GM23338 (cell line): ENCODE measurements at regions not wholly inside any gene's neighbourhood (a gene's known extent, or its start where the extent isn't known, plus 50 kb on each side); places are given as distances from the start of the nearest gene placed in this dataset.

Source experiments
- ATAC-seq: fragments of 200-7000 bp; cut with Tn5 transposase; 3 replicates; pipeline ENCODE4 v1.9.1; 2020
- DNase-seq: peaks from one replicate; pipeline ENCODE4 v3.0.0-alpha.2; 2015; ENCODE audit warnings: low spot score
- H2AFZ ChIP-seq: fragments of 200-600 bp; sonication (generic); 2 replicates; pipeline ENCODE4 v1.8.0; 2016; ENCODE audit warnings: antibody characterized with exemption, mild to moderate bottlenecking, moderate library complexity
- H3F3A ChIP-seq: fragments of 200-600 bp; sonication (generic); replicated peaks from 2 replicates; pipeline ENCODE4 v1.8.0; 2017; ENCODE audit warnings: antibody characterized with exemption, mixed run types, low read depth
- H3K27ac ChIP-seq: fragments of 200-600 bp; sonication (generic); 2 replicates; pipeline ENCODE4 v1.6.1; 2016; ENCODE audit warnings: low read depth
- H3K27me3 ChIP-seq: fragments of 200-600 bp; sonication (generic); 2 replicates; pipeline ENCODE4 v1.8.0; 2016; ENCODE audit warnings: mild to moderate bottlenecking, mixed run types, moderate library complexity; ENCODE audit not compliant: insufficient read depth
- H3K36me3 ChIP-seq: fragments of 200-600 bp; sonication (generic); 2 replicates; pipeline ENCODE4 v1.8.0; 2016; ENCODE audit warnings: mild to moderate bottlenecking; ENCODE audit not compliant: insufficient read depth
- H3K4me1 ChIP-seq: fragments of 200-600 bp; sonication (generic); 2 replicates; pipeline ENCODE4 v1.8.0; 2016; ENCODE audit warnings: mild to moderate bottlenecking, moderate library complexity; ENCODE audit not compliant: insufficient read depth
- H3K4me2 ChIP-seq: fragments of 200-600 bp; sonication (generic); 2 replicates; pipeline ENCODE4 v1.7.1; 2017; ENCODE audit warnings: mixed run types
- H3K4me3 ChIP-seq: fragments of 200-600 bp; sonication (generic); 2 replicates; pipeline ENCODE4 v1.6.1; 2016; ENCODE audit warnings: mixed run types
- H3K79me2 ChIP-seq: fragments of 200-600 bp; sonication (generic); replicated peaks from 2 replicates; pipeline ENCODE4 v1.8.0; 2017; ENCODE audit warnings: mild to moderate bottlenecking; ENCODE audit not compliant: insufficient read depth
- H3K9me2 ChIP-seq: fragments of 200-600 bp; sonication (generic); 2 replicates; pipeline ENCODE4 v1.8.0; 2017; ENCODE audit not compliant: insufficient read depth
- H4K20me1 ChIP-seq: fragments of 200-600 bp; sonication (generic); replicated peaks from 2 replicates; pipeline ENCODE4 v1.8.0; 2017; ENCODE audit warnings: mild to moderate bottlenecking; ENCODE audit not compliant: insufficient read depth
- H3K27ac Mint-ChIP-seq: 2 replicates; pipeline ENCODE4 v1.8.0; 2020; ENCODE audit warnings: inconsistent platforms, mild to moderate bottlenecking, moderate library complexity, mixed read lengths
- H3K27me3 Mint-ChIP-seq: 3 replicates; pipeline ENCODE4 v1.8.0; 2022; ENCODE audit warnings: low read depth, mild to moderate bottlenecking, moderate library complexity, mixed read lengths, inconsistent platforms; ENCODE audit not compliant: insufficient read depth, poor library complexity
- H3K36me3 Mint-ChIP-seq: 3 replicates; pipeline ENCODE4 v1.8.0; 2021; ENCODE audit warnings: low read depth, mild to moderate bottlenecking, inconsistent platforms, moderate library complexity, mixed read lengths
- H3K4me1 Mint-ChIP-seq: 3 replicates; pipeline ENCODE4 v1.8.0; 2020; ENCODE audit warnings: mild to moderate bottlenecking, inconsistent platforms, mixed read lengths
- H3K4me3 Mint-ChIP-seq: 3 replicates; pipeline ENCODE4 v1.8.0; 2021; ENCODE audit warnings: moderate library complexity, mild to moderate bottlenecking, inconsistent platforms, mixed read lengths
- H3K9me3 Mint-ChIP-seq: 3 replicates; pipeline ENCODE4 v1.8.0; 2020; ENCODE audit warnings: moderate library complexity, mild to moderate bottlenecking, inconsistent platforms, mixed read lengths
- CREB1 ChIP-seq: fragments of 250-450 bp; sonication (Bioruptor Pico); IDR thresholded peaks from 2 replicates; pipeline ENCODE4 v1.5.0; 2020; ENCODE audit warnings: low read depth, mild to moderate bottlenecking, moderate library complexity
- CTCF ChIP-seq, 2 experiments: fragments of 200-600 bp in 1 of 2; sonication (generic) in 1 of 2; conservative IDR thresholded peaks; 2 replicates each; pipeline versions ENCODE4 v1.5.1 to v1.6.1; 2016 to 2017; ENCODE audit warnings: antibody characterized with exemption in 2 of 2, low read depth in 2 of 2, mild to moderate bottlenecking in 2 of 2, moderate library complexity in 1 of 2
- EZH2 ChIP-seq: fragments of 200-600 bp; sonication (generic); IDR thresholded peaks from one replicate; pipeline ENCODE4 v1.8.0; 2017; ENCODE audit warnings: antibody characterized with exemption, mild to moderate bottlenecking, low read depth; ENCODE audit not compliant: unreplicated experiment
- EZH2phosphoT487 ChIP-seq: fragments of 200-600 bp; sonication (generic); IDR thresholded peaks from one replicate; pipeline ENCODE4 v1.8.1; 2018; ENCODE audit warnings: antibody characterized with exemption; ENCODE audit not compliant: unreplicated experiment
- JUNB ChIP-seq: IDR thresholded peaks from one replicate; pipeline ENCODE4 v1.6.1; 2016; ENCODE audit warnings: antibody characterized with exemption; ENCODE audit not compliant: unreplicated experiment
- NANOG ChIP-seq: IDR thresholded peaks from 2 replicates; pipeline ENCODE4 v1.6.1; 2016; ENCODE audit warnings: antibody characterized with exemption, borderline replicate concordance
- POLR2AphosphoS5 ChIP-seq: IDR thresholded peaks from 2 replicates; pipeline ENCODE4 v1.6.1; 2016; ENCODE audit warnings: antibody characterized with exemption, low read depth
- STAT1 ChIP-seq: IDR thresholded peaks from one replicate; pipeline ENCODE4 v1.6.1; 2016; ENCODE audit warnings: antibody characterized with exemption; ENCODE audit not compliant: unreplicated experiment
- ZNF114 ChIP-seq: fragments of 250-450 bp; sonication (Bioruptor Pico); IDR thresholded peaks from 2 replicates; pipeline ENCODE4 v1.5.0; 2020; ENCODE audit warnings: mild to moderate bottlenecking, moderate library complexity
- ZNF331 ChIP-seq: fragments of 250-450 bp; sonication (Bioruptor Pico); IDR thresholded peaks from 2 replicates; pipeline ENCODE4 v1.5.0; 2020; ENCODE audit warnings: low read depth, mild to moderate bottlenecking, moderate library complexity
- TF ChIP-seq, protein P1 (sequence below): fragments of 250-450 bp; sonication (Bioruptor Pico); IDR thresholded peaks from 2 replicates; pipeline ENCODE4 v1.5.0; 2020; ENCODE audit warnings: mild to moderate bottlenecking, moderate library complexity
- TF ChIP-seq, protein P2 (sequence below): IDR thresholded peaks from one replicate; pipeline ENCODE4 v1.6.1; 2018; ENCODE audit warnings: antibody characterized with exemption; ENCODE audit not compliant: unreplicated experiment
- TF ChIP-seq, protein P3 (sequence below): IDR thresholded peaks from 2 replicates; pipeline ENCODE4 v1.6.1; 2016; ENCODE audit warnings: antibody characterized with exemption

DNA sequence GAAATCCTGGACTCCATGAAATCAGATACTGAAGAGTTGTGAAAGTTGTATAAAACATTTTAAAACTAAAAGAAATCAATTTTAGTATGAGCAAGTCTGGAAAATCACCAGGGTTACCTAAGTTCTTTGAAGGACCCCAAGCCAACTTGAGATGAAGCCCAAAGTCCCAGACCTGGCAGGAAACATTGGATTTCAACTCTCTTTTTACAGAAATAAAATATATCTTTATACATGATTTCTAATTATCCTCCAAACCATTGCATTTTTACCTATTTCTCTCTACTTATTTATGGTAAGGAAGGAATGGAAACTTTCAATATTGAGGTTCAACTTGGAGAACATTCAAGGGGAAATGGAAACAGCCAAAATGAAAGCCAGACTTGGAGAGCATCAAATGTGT lies 390.6 kb upstream of the C9orf72 start:
- ATAC-seq (no peak), DNase-seq (no peak)
- H3K36me3 ChIP-seq: no peaks in the 10 kb centered on the region
- no peaks in the 10 kb centered on the region for H3K9me2 ChIP-seq
- H3K4me2 ChIP-seq: no peak overlapping the region
- no peak overlapping the region for H3K27ac Mint-ChIP-seq
- peaks cover 10% of the 10 kb centered on the region; the same call in 2 of the 3 replicates for H3K4me1 Mint-ChIP-seq
- H4K20me1 ChIP-seq: no peaks in the 10 kb centered on the region
- H3K9me3 Mint-ChIP-seq: no peaks in the 10 kb centered on the region
- H3K36me3 Mint-ChIP-seq: no peaks in the 10 kb centered on the region
- H3K27me3 ChIP-seq: no peaks in the 10 kb centered on the region
- H3F3A ChIP-seq: no peaks in the 10 kb centered on the region
- H3K4me1 ChIP-seq: no peaks in the 10 kb centered on the region
- no peaks in the 10 kb centered on the region for H3K27me3 Mint-ChIP-seq
- H3K4me3 ChIP-seq: no peak overlapping the region
- no peak overlapping the region for H3K4me3 Mint-ChIP-seq
- no peak for TF ChIP-seq EZH2phosphoT487
- TF ChIP-seq CTCF (conservative IDR thresholded peaks at IDR 0.05; ENCODE audit: low read depth in 2 of 2): no peak
- no peak for TF ChIP-seq JUNB
- TF ChIP-seq CREB1 (CRISPR knock-in tag): no peak
- TF ChIP-seq NANOG: no peak
- TF ChIP-seq ZNF114 (CRISPR knock-in tag): no peak
- TF ChIP-seq POLR2AphosphoS5: no peak
- TF ChIP-seq ZNF331: no peak
- TF ChIP-seq EZH2: no peak
- TF ChIP-seq, protein P1, sequence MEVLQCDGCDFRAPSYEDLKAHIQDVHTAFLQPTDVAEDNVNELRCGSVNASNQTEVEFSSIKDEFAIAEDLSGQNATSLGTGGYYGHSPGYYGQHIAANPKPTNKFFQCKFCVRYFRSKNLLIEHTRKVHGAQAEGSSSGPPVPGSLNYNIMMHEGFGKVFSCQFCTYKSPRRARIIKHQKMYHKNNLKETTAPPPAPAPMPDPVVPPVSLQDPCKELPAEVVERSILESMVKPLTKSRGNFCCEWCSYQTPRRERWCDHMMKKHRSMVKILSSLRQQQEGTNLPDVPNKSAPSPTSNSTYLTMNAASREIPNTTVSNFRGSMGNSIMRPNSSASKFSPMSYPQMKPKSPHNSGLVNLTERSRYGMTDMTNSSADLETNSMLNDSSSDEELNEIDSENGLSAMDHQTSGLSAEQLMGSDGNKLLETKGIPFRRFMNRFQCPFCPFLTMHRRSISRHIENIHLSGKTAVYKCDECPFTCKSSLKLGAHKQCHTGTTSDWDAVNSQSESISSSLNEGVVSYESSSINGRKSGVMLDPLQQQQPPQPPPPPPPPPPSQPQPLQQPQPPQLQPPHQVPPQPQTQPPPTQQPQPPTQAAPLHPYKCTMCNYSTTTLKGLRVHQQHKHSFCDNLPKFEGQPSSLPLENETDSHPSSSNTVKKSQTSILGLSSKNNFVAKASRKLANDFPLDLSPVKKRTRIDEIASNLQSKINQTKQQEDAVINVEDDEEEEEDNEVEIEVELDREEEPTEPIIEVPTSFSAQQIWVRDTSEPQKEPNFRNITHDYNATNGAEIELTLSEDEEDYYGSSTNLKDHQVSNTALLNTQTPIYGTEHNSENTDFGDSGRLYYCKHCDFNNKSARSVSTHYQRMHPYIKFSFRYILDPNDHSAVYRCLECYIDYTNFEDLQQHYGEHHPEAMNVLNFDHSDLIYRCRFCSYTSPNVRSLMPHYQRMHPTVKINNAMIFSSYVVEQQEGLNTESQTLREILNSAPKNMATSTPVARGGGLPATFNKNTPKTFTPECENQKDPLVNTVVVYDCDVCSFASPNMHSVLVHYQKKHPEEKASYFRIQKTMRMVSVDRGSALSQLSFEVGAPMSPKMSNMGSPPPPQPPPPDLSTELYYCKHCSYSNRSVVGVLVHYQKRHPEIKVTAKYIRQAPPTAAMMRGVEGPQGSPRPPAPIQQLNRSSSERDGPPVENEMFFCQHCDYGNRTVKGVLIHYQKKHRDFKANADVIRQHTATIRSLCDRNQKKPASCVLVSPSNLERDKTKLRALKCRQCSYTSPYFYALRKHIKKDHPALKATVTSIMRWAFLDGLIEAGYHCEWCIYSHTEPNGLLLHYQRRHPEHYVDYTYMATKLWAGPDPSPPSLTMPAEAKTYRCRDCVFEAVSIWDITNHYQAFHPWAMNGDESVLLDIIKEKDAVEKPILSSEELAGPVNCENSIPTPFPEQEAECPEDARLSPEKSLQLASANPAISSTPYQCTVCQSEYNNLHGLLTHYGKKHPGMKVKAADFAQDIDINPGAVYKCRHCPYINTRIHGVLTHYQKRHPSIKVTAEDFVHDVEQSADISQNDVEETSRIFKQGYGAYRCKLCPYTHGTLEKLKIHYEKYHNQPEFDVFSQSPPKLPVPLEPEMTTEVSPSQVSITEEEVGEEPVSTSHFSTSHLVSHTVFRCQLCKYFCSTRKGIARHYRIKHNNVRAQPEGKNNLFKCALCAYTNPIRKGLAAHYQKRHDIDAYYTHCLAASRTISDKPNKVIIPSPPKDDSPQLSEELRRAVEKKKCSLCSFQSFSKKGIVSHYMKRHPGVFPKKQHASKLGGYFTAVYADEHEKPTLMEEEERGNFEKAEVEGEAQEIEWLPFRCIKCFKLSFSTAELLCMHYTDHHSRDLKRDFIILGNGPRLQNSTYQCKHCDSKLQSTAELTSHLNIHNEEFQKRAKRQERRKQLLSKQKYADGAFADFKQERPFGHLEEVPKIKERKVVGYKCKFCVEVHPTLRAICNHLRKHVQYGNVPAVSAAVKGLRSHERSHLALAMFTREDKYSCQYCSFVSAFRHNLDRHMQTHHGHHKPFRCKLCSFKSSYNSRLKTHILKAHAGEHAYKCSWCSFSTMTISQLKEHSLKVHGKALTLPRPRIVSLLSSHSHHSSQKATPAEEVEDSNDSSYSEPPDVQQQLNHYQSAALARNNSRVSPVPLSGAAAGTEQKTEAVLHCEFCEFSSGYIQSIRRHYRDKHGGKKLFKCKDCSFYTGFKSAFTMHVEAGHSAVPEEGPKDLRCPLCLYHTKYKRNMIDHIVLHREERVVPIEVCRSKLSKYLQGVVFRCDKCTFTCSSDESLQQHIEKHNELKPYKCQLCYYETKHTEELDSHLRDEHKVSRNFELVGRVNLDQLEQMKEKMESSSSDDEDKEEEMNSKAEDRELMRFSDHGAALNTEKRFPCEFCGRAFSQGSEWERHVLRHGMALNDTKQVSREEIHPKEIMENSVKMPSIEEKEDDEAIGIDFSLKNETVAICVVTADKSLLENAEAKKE: no peak
- no peak for TF ChIP-seq STAT1
- TF ChIP-seq, protein P2, sequence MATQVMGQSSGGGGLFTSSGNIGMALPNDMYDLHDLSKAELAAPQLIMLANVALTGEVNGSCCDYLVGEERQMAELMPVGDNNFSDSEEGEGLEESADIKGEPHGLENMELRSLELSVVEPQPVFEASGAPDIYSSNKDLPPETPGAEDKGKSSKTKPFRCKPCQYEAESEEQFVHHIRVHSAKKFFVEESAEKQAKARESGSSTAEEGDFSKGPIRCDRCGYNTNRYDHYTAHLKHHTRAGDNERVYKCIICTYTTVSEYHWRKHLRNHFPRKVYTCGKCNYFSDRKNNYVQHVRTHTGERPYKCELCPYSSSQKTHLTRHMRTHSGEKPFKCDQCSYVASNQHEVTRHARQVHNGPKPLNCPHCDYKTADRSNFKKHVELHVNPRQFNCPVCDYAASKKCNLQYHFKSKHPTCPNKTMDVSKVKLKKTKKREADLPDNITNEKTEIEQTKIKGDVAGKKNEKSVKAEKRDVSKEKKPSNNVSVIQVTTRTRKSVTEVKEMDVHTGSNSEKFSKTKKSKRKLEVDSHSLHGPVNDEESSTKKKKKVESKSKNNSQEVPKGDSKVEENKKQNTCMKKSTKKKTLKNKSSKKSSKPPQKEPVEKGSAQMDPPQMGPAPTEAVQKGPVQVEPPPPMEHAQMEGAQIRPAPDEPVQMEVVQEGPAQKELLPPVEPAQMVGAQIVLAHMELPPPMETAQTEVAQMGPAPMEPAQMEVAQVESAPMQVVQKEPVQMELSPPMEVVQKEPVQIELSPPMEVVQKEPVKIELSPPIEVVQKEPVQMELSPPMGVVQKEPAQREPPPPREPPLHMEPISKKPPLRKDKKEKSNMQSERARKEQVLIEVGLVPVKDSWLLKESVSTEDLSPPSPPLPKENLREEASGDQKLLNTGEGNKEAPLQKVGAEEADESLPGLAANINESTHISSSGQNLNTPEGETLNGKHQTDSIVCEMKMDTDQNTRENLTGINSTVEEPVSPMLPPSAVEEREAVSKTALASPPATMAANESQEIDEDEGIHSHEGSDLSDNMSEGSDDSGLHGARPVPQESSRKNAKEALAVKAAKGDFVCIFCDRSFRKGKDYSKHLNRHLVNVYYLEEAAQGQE: no peak
- TF ChIP-seq, protein P3, sequence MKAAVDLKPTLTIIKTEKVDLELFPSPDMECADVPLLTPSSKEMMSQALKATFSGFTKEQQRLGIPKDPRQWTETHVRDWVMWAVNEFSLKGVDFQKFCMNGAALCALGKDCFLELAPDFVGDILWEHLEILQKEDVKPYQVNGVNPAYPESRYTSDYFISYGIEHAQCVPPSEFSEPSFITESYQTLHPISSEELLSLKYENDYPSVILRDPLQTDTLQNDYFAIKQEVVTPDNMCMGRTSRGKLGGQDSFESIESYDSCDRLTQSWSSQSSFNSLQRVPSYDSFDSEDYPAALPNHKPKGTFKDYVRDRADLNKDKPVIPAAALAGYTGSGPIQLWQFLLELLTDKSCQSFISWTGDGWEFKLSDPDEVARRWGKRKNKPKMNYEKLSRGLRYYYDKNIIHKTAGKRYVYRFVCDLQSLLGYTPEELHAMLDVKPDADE: no peak
- no peaks in the 10 kb centered on the region for H3K79me2 ChIP-seq
- no peak overlapping the region for H2AFZ ChIP-seq
- H3K27ac ChIP-seq: no peak overlapping the region
